Stimulated activated CD4-positive, alpha-beta T cell treated with anti-CD3 and anti-CD28 coated beads, TNF-alpha, amount 100 ng/mL, for 24 hours (primary cell): ENCODE measurements at regions not wholly inside any gene's neighbourhood (a gene's known extent, or its start where the extent isn't known, plus 50 kb on each side); places are given as distances from the start of the nearest gene placed in this dataset.

Experiments
- DNase-seq, 3 experiments: peaks; one replicate each; pipeline ENCODE4 v3.0.0-alpha.2; 2020; ENCODE audit warnings: low read depth in 3 of 3

- DNase-seq = no peak
These were observed 363.9 kb downstream of the PREX1 start for GRCh38 chr20:48463916-48464315.

GRCh38 chr20:48463096-48463720 is 364.6 kb downstream of the PREX1 start:
- DNase-seq = no peak

GRCh38 chr20:48461735-48462119 is 366.1 kb downstream of the PREX1 start:
- no peak for DNase-seq

GRCh38 chr20:48461091-48461734 is 366.6 kb downstream of the PREX1 start:
- DNase-seq = no peak

GRCh38 chr20:48460681-48461080 is 367.1 kb downstream of the PREX1 start:
- DNase-seq = no peak

- no peak for DNase-seq
These were observed 367.9 kb downstream of the PREX1 start for GRCh38 chr20:48459722-48460395.

GRCh38 chr20:48458601-48459385 is 369.0 kb downstream of the PREX1 start:
- no peak for DNase-seq

GRCh38 chr20:48458003-48458377 is 369.8 kb downstream of the PREX1 start:
- no peak for DNase-seq

- no peak for DNase-seq
These were observed 370.4 kb downstream of the PREX1 start for GRCh38 chr20:48457193-48458002.

GRCh38 chr20:48456366-48457192 is 371.2 kb downstream of the PREX1 start:
- DNase-seq = no peak

GRCh38 chr20:48455651-48456365 is 372.0 kb downstream of the PREX1 start:
- no peak for DNase-seq

- DNase-seq = no peak
These were observed 372.9 kb downstream of the PREX1 start for GRCh38 chr20:48454671-48455490.

GRCh38 chr20:48453477-48454093 is 374.2 kb downstream of the PREX1 start:
- DNase-seq = no peak

- no peak for DNase-seq
These were observed 376.4 kb downstream of the PREX1 start for GRCh38 chr20:48451401-48451800.

- no peak for DNase-seq
These were observed 378.9 kb downstream of the PREX1 start for GRCh38 chr20:48448666-48449600.

GRCh38 chr20:48447456-48447855 is 380.3 kb downstream of the PREX1 start:
- DNase-seq = no peak

- no peak for DNase-seq
These were observed 382.0 kb downstream of the PREX1 start for GRCh38 chr20:48445827-48446226.

- no peak for DNase-seq
These were observed 383.6 kb downstream of the PREX1 start for GRCh38 chr20:48444249-48444648.
